PC-3 (cell line): ENCODE measurements at regions not wholly inside any gene's neighbourhood (a gene's known extent, or its start where the extent isn't known, plus 50 kb on each side); places are given as distances from the start of the nearest gene placed in this dataset.

ENCODE experiments used
- ATAC-seq: fragments of 200-7000 bp; cut with Tn5 transposase; 2 replicates; pipeline ENCODE4 v1.9.1; 2020; ENCODE audit warnings: mild to moderate bottlenecking, moderate library complexity
- BruUV-seq: library from RNA; stranded (reverse); fragments of 400-500 nt; replicated peaks from 2 replicates; lab custom pipeline; 2021; lab: Mats Ljungman, UMichigan
- CTCF ChIA-PET: fragments of 300-600 bp; sonication (Branson Sonifier 250); formaldehyde crosslinking; loops from one replicate; lab custom pipeline; 2022; ENCODE audit warnings: antibody characterized with exemption; lab: Charles Lee
- POLR2A ChIA-PET: fragments of 300-600 bp; sonication (Branson Sonifier 250); formaldehyde crosslinking; loops from one replicate; lab custom pipeline; 2022; ENCODE audit warnings: antibody characterized with exemption; ENCODE audit not compliant: unreplicated experiment; lab: Charles Lee
- DNase-seq: peaks from one replicate; pipeline ENCODE4 v3.0.0-alpha.2; 2015
- H2AFZ ChIP-seq: fragments of 300-600 bp; sonication (generic); 2 replicates; pipeline ENCODE4 v1.6.0; 2016; ENCODE audit warnings: antibody characterized with exemption, low read length
- H3F3A ChIP-seq: fragments of 300-600 bp; sonication (generic); one replicate; pipeline ENCODE4 v1.6.0; 2017; ENCODE audit warnings: antibody characterized with exemption, low read length, control low read depth, mild to moderate bottlenecking; ENCODE audit not compliant: unreplicated experiment
- H3K27ac ChIP-seq: fragments of 300-600 bp; sonication (generic); 2 replicates; pipeline ENCODE4 v1.5.1; 2016; ENCODE audit warnings: mild to moderate bottlenecking, low read length
- H3K27me3 ChIP-seq: fragments of 300-600 bp; sonication (generic); 2 replicates; pipeline ENCODE4 v1.6.1; 2016; ENCODE audit warnings: low read length, mixed read lengths
- H3K36me3 ChIP-seq: fragments of 300-600 bp; sonication (generic); 2 replicates; pipeline ENCODE4 v1.6.1; 2016; ENCODE audit warnings: low read depth, mixed run types, low read length, mixed read lengths
- H3K4me1 ChIP-seq: fragments of 300-600 bp; sonication (generic); 2 replicates; pipeline ENCODE4 v1.5.1; 2016; ENCODE audit warnings: low read length; ENCODE audit not compliant: insufficient read depth
- H3K4me2 ChIP-seq: fragments of 300-600 bp; sonication (generic); 2 replicates; pipeline ENCODE4 v1.6.0; 2016; ENCODE audit warnings: low read length
- H3K4me3 ChIP-seq: fragments of 300-600 bp; sonication (generic); 2 replicates; pipeline ENCODE4 v1.5.1; 2016; ENCODE audit warnings: mild to moderate bottlenecking, low read length, mixed read lengths
- H3K79me2 ChIP-seq: fragments of 300-600 bp; sonication (generic); 2 replicates; pipeline ENCODE4 v1.6.1; 2017; ENCODE audit warnings: low read length, mixed read lengths
- H3K9ac ChIP-seq: fragments of 300-600 bp; sonication (generic); 2 replicates; pipeline ENCODE4 v1.6.0; 2016; ENCODE audit warnings: mild to moderate bottlenecking, low read length
- H3K9me2 ChIP-seq: fragments of 300-600 bp; sonication (generic); replicated peaks from 2 replicates; pipeline ENCODE4 v1.6.1; 2016; ENCODE audit warnings: mixed run types, low read length, mixed read lengths
- H3K9me3 ChIP-seq: fragments of 300-600 bp; sonication (generic); 2 replicates; pipeline ENCODE4 v1.6.1; 2016; ENCODE audit warnings: low read length, mixed read lengths
- H4K20me1 ChIP-seq: fragments of 300-600 bp; sonication (generic); 2 replicates; pipeline ENCODE4 v1.6.1; 2016; ENCODE audit warnings: low read length, mixed read lengths
- EZH2 ChIP-seq: fragments of 300-600 bp; sonication (generic); IDR thresholded peaks from one replicate; pipeline ENCODE4 v1.6.1; 2017; ENCODE audit warnings: antibody characterized with exemption, mild to moderate bottlenecking, low read length; ENCODE audit not compliant: unreplicated experiment
- EZH2phosphoT487 ChIP-seq: fragments of 300-600 bp; sonication (generic); IDR thresholded peaks from 2 replicates; pipeline ENCODE4 v1.6.1; 2018; ENCODE audit warnings: mild to moderate bottlenecking, antibody characterized with exemption, low read length, borderline replicate concordance
- intact Hi-C: fragments of 100-400 bp; cut with micrococcal nuclease; formaldehyde crosslinking; loops from 2 replicates; pipeline ENCODE4 v1.9.0; 2023
- TF ChIP-seq, protein P1 (sequence below): fragments of 300-600 bp; sonication (generic); conservative IDR thresholded peaks from 2 replicates; pipeline ENCODE4 v1.5.1; 2017; ENCODE audit warnings: antibody characterized with exemption, low read depth, mild to moderate bottlenecking, low read length

DNA sequence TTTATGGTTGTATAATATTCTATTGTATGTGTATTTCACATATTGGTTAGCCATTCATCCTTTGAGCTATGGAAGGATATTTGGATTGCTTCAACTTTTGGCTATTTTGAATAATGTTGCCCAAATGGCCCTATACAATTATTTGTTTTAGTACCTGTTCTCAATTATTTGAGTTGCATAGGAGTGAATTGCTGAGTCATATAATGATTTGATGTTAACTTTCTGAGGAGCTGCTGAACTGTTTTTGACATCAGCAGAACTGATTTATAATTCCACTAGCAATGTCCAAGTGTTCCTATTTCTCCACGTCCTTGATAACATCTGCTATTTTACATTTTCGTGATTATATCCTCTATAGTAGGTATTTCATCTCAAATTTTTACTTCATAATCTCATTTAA lies 839.9 kb downstream of the KCNT2 start:
- Histone ChIP-seq H3K9me3 (no peaks in the 10 kb centered on the region), H3F3A (no peaks in the 10 kb centered on the region), H3K9ac (no peak overlapping the region), H3K79me2 (no peaks in the 10 kb centered on the region), H2AFZ (no peak overlapping the region), H3K27ac (no peak overlapping the region), H3K9me2 (no peaks in the 10 kb centered on the region), H3K36me3 (no peaks in the 10 kb centered on the region), H3K4me2 (no peak overlapping the region), H3K27me3 (no peaks in the 10 kb centered on the region), H4K20me1 (no peaks in the 10 kb centered on the region), H3K4me1 (no peaks in the 10 kb centered on the region), H3K4me3 (no peak overlapping the region)
- intact Hi-C loops, result no loop called here
- TF ChIP-seq EZH2phosphoT487 (no peak), EZH2 (no peak)
- TF ChIP-seq, protein P1, sequence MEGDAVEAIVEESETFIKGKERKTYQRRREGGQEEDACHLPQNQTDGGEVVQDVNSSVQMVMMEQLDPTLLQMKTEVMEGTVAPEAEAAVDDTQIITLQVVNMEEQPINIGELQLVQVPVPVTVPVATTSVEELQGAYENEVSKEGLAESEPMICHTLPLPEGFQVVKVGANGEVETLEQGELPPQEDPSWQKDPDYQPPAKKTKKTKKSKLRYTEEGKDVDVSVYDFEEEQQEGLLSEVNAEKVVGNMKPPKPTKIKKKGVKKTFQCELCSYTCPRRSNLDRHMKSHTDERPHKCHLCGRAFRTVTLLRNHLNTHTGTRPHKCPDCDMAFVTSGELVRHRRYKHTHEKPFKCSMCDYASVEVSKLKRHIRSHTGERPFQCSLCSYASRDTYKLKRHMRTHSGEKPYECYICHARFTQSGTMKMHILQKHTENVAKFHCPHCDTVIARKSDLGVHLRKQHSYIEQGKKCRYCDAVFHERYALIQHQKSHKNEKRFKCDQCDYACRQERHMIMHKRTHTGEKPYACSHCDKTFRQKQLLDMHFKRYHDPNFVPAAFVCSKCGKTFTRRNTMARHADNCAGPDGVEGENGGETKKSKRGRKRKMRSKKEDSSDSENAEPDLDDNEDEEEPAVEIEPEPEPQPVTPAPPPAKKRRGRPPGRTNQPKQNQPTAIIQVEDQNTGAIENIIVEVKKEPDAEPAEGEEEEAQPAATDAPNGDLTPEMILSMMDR, result no peak
- DNase-seq (no peak), ATAC-seq (no peak)
- CTCF ChIA-PET, result no interaction called here
- BruUV-seq, result no TSS peak
- POLR2A ChIA-PET, result no interaction called here

DNA sequence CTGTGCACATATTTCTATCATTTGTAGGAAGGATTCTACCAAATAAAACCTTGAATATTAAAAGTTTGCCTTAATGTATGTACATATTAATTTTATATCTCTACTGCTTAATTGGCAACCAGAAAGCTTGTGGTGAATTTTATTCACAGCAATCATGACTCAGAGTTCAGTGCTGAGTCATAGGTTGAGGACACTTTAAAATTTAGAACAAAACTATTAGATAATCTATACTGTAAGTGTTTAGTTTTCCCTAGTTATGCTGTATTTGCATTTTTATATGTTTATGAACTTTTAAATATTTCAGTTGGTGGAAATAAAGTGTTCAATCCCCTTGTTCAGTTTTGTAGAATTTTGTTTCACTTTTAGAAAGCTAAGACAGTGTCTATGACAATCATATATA lies 841.5 kb downstream of the KCNT2 start:
- no peak overlapping the region for H2AFZ ChIP-seq
- no peaks in the 10 kb centered on the region for H3K4me1 ChIP-seq
- TF ChIP-seq EZH2phosphoT487, result no peak
- no peak for TF ChIP-seq EZH2
- TF ChIP-seq, protein P1, result no peak
- ChIA-PET POLR2A (no interaction called here), CTCF (no interaction called here)
- H3K4me2 ChIP-seq, result no peak overlapping the region
- H4K20me1 ChIP-seq, result no peaks in the 10 kb centered on the region
- H3K36me3 ChIP-seq, result no peaks in the 10 kb centered on the region
- H3K4me3 ChIP-seq, result no peak overlapping the region
- BruUV-seq, result no TSS peak
- DNase-seq, result peak; percentile 15
- intact Hi-C loops, result no loop called here
- H3K79me2 ChIP-seq, result no peaks in the 10 kb centered on the region
- H3K27me3 ChIP-seq, result no peaks in the 10 kb centered on the region
- H3K9me3 ChIP-seq, result no peaks in the 10 kb centered on the region
- H3F3A ChIP-seq, result no peaks in the 10 kb centered on the region
- H3K9ac ChIP-seq, result no peak overlapping the region
- H3K27ac ChIP-seq, result no peak overlapping the region
- no peaks in the 10 kb centered on the region for H3K9me2 ChIP-seq
- no peak for ATAC-seq

DNA sequence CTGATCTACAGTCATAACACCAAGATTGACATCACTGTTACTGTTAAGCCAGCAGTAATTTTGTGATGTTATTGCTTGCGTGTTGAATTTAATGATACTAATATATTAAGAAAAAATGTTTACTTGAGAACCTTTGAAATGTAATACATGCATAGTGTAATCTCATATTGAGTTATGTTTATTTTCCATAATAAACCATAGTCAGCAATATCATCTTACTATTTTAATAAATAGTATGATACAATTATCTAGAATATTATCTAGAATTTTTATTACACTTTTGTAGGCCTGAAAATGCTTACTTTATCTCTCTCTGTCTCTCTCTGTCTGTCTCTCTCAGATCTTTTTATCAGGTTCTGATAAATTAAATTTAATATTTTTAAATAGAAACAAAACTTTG lies 843.1 kb downstream of the KCNT2 start:
- no peaks in the 10 kb centered on the region for H3K36me3 ChIP-seq
- no TSS peak for BruUV-seq
- ATAC-seq (no peak), DNase-seq (no peak)
- no peaks in the 10 kb centered on the region for H3K27me3 ChIP-seq
- intact Hi-C loops, result no loop called here
- H3K4me3 ChIP-seq, result no peak overlapping the region
- no peaks in the 10 kb centered on the region for H4K20me1 ChIP-seq
- no peak overlapping the region for H3K9ac ChIP-seq
- no peaks in the 10 kb centered on the region for H3F3A ChIP-seq
- no peak overlapping the region for H2AFZ ChIP-seq
- H3K27ac ChIP-seq, result no peak overlapping the region
- ChIA-PET POLR2A (no interaction called here), CTCF (no interaction called here)
- no peak overlapping the region for H3K4me2 ChIP-seq
- TF ChIP-seq, protein P1, result no peak
- no peaks in the 10 kb centered on the region for H3K4me1 ChIP-seq
- no peaks in the 10 kb centered on the region for H3K9me2 ChIP-seq
- no peaks in the 10 kb centered on the region for H3K9me3 ChIP-seq
- no peaks in the 10 kb centered on the region for H3K79me2 ChIP-seq
